Progenitor cell of endocrine pancreas (in vitro differentiated cells): ENCODE measurements at regions not wholly inside any gene's neighbourhood (a gene's known extent, or its start where the extent isn't known, plus 50 kb on each side); places are given as distances from the start of the nearest gene placed in this dataset.

Experiments
- DNase-seq: peaks from one replicate; pipeline ENCODE4 v3.0.0; 2021; ENCODE audit warnings: low spot score; ENCODE audit not compliant: unreplicated experiment
- H3K27ac Mint-ChIP-seq: 2 replicates; pipeline ENCODE4 v1.8.0; 2021; ENCODE audit warnings: mild to moderate bottlenecking, moderate library complexity, mixed read lengths
- H3K27me3 Mint-ChIP-seq: 2 replicates; pipeline ENCODE4 v1.8.0; 2021; ENCODE audit warnings: mixed read lengths
- H3K36me3 Mint-ChIP-seq: 2 replicates; pipeline ENCODE4 v1.8.0; 2022; ENCODE audit warnings: mixed read lengths; ENCODE audit not compliant: insufficient read depth
- H3K4me1 Mint-ChIP-seq: 2 replicates; pipeline ENCODE4 v1.8.0; 2021; ENCODE audit warnings: low read depth, mixed read lengths
- H3K4me3 Mint-ChIP-seq: 2 replicates; pipeline ENCODE4 v1.8.0; 2021; ENCODE audit warnings: low read depth, mild to moderate bottlenecking, moderate library complexity, mixed read lengths
- H3K9me3 Mint-ChIP-seq: 2 replicates; pipeline ENCODE4 v1.8.0; 2021; ENCODE audit warnings: low read depth, mixed read lengths
- CTCF ChIP-seq: fragments of 200-600 bp; sonication (generic); IDR thresholded peaks from one replicate; pipeline ENCODE4 v1.5.0; 2021; ENCODE audit warnings: antibody characterized with exemption, mild to moderate bottlenecking; ENCODE audit not compliant: unreplicated experiment

GRCh38 chr11:122337704-122338103, 221.7 kb upstream of the BLID start:
- no peak overlapping the region for H3K4me3 Mint-ChIP-seq
- H3K27me3 Mint-ChIP-seq: peaks cover 2% of the 10 kb centered on the region
- H3K4me1 Mint-ChIP-seq: peaks cover 6% of the 10 kb centered on the region
- no peak for TF ChIP-seq CTCF
- H3K27ac Mint-ChIP-seq: no peak overlapping the region
- no peak for DNase-seq
- peaks cover 3% of the 10 kb centered on the region for H3K9me3 Mint-ChIP-seq
- H3K36me3 Mint-ChIP-seq: no peaks in the 10 kb centered on the region

GRCh38 chr11:122337241-122337640, 221.2 kb upstream of the BLID start:
- no peak for DNase-seq
- H3K27me3 Mint-ChIP-seq: peaks cover 2% of the 10 kb centered on the region
- no peak overlapping the region for H3K4me3 Mint-ChIP-seq
- TF ChIP-seq CTCF: no peak
- H3K27ac Mint-ChIP-seq: no peak overlapping the region
- H3K36me3 Mint-ChIP-seq: no peaks in the 10 kb centered on the region
- peaks cover 2% of the 10 kb centered on the region for H3K9me3 Mint-ChIP-seq
- H3K4me1 Mint-ChIP-seq: peaks cover 3% of the 10 kb centered on the region

DNA sequence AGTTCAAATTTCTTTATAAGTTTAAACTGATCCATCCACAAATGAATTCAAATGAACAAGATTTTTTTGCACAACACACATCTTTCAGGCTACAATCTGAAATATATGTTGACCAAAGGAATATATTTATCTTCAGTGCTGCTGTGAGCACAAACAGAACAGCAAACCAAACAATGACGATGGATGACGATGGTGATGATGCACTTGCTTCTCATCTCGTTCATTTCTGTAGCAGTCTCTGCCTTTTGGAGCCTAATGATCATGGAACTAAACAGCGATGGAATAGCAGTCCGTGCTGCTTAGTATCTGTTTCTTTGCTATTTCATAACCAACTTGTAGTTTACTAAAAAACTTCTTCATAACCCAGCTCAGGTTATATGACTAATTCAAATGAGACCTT, 220.7 kb upstream of the BLID start:
- no peak overlapping the region for H3K27ac Mint-ChIP-seq
- peaks cover 2% of the 10 kb centered on the region for H3K4me1 Mint-ChIP-seq
- H3K4me3 Mint-ChIP-seq: no peak overlapping the region
- peaks cover 2% of the 10 kb centered on the region for H3K27me3 Mint-ChIP-seq
- TF ChIP-seq CTCF: no peak
- H3K9me3 Mint-ChIP-seq: no peaks in the 10 kb centered on the region
- no peak for DNase-seq
- no peaks in the 10 kb centered on the region for H3K36me3 Mint-ChIP-seq

GRCh38 chr11:122334546-122335339, 218.7 kb upstream of the BLID start:
- Mint-ChIP-seq H3K36me3 (no peaks in the 10 kb centered on the region), H3K4me3 (no peak overlapping the region), H3K27me3 (peaks cover 2% of the 10 kb centered on the region), H3K9me3 (no peaks in the 10 kb centered on the region), H3K27ac (no peak overlapping the region), H3K4me1 (peaks cover 2% of the 10 kb centered on the region)
- DNase-seq: no peak
- TF ChIP-seq CTCF: no peak

DNA sequence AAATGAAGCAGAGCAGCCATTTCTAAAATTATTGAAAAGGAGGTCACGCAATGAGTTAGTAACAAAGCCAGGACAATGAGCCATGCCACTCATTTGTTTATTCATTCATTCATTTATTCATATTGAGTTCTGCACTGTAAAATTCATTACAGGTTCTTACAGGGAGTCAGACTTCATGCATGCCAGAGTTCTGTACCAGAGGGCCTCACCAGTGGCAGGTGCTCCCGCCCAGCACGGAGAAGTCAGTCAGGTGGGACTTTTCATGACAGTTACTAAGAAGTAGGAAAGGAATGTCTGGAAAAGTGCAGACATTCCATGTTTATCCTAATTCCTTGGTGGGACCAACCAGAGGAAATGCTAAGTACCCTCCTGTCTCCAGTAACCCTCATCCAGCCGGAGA, 217.5 kb upstream of the BLID start:
- TF ChIP-seq CTCF: no peak
- Mint-ChIP-seq H3K36me3 (no peaks in the 10 kb centered on the region), H3K27ac (no peak overlapping the region)

More for the DNA sequence above, 217.5 kb upstream of the BLID start:
- no peaks in the 10 kb centered on the region for H3K9me3 Mint-ChIP-seq
- DNase-seq: no peak
- H3K4me3 Mint-ChIP-seq: no peak overlapping the region
- peaks cover 2% of the 10 kb centered on the region for H3K4me1 Mint-ChIP-seq
- H3K27me3 Mint-ChIP-seq: peaks cover 2% of the 10 kb centered on the region
